Peyer's patch (tissue), 4 donors: ENCODE measurements at regions not wholly inside any gene's neighbourhood (a gene's known extent, or its start where the extent isn't known, plus 50 kb on each side); places are given as distances from the start of the nearest gene placed in this dataset.
A peak's percentile ranks its signal among the peaks of the same experiment; 100 is the strongest.

Experiments
- DNase-seq, 3 donors: peaks; one replicate each; pipeline ENCODE4 v3.0.0-alpha.2; 2017 to 2019
- H3K27ac ChIP-seq, 4 donors: fragments of 200-600 bp; sonication (generic); one replicate each; pipeline ENCODE4 v1.5.1; 2016 to 2019
- H3K27me3 ChIP-seq, 2 donors: fragments of 200-600 bp; sonication (generic); one replicate each; pipeline ENCODE4 v1.5.1; 2019
- H3K36me3 ChIP-seq, 3 donors: fragments of 200-600 bp; sonication (generic); one replicate each; pipeline ENCODE4 v1.5.1; 2016 to 2019
- H3K4me1 ChIP-seq, 4 donors: fragments of 200-600 bp; sonication (generic); one replicate each; pipeline ENCODE4 v1.5.1; 2016 to 2019
- H3K4me3 ChIP-seq, 4 donors: fragments of 200-600 bp; sonication (generic); 1 replicate in 3 of 4; 2 replicates in 1 of 4; pipeline ENCODE4 v1.5.1; 2016 to 2019; ENCODE audit warnings: mild to moderate bottlenecking in 1 of 4
- H3K9me3 ChIP-seq, 4 donors: fragments of 200-600 bp; sonication (generic); one replicate each; pipeline ENCODE4 v1.5.1; 2016 to 2019; ENCODE audit warnings: mild to moderate bottlenecking in 1 of 4
- CTCF ChIP-seq, 6 experiments: fragments of 450-650 bp in 4 of 6; fragments of 200-600 bp in 2 of 6; sonication (generic) in 1 of 6; IDR thresholded peaks; one replicate each; pipeline ENCODE4 v1.5.1; 2017 to 2019; ENCODE audit warnings: antibody characterized with exemption in 6 of 6, mild to moderate bottlenecking in 3 of 6, moderate library complexity in 1 of 6
- POLR2A ChIP-seq, 2 donors: fragments of 450-650 bp; IDR thresholded peaks; one replicate each; pipeline ENCODE4 v1.5.1; 2017; ENCODE audit warnings: antibody characterized with exemption in 2 of 2, mild to moderate bottlenecking in 2 of 2, moderate library complexity in 2 of 2

- TF ChIP-seq CTCF (IDR thresholded peaks at IDR 0.05) (no peak), POLR2A (IDR thresholded peaks at IDR 0.05) (no peak)
- no peaks in the 10 kb centered on the region for H3K4me1 ChIP-seq
- H3K27me3 ChIP-seq = no peaks in the 10 kb centered on the region
- H3K4me3 ChIP-seq = no peak overlapping the region
- no peaks in the 10 kb centered on the region for H3K9me3 ChIP-seq
- DNase-seq = no peak
- H3K27ac ChIP-seq = peak overlapping the region in 2 of 4 donors; percentile 25 to 42
- no peaks in the 10 kb centered on the region for H3K36me3 ChIP-seq
Measured at GRCh38 chr21:39124681-39125251, 58.5 kb downstream of the PSMG1 start.

- Histone ChIP-seq H3K4me1 (no peaks in the 10 kb centered on the region), H3K4me3 (no peak overlapping the region), H3K27me3 (no peaks in the 10 kb centered on the region), H3K9me3 (no peaks in the 10 kb centered on the region), H3K36me3 (no peaks in the 10 kb centered on the region), H3K27ac (no peak overlapping the region)
- TF ChIP-seq CTCF (IDR thresholded peaks at IDR 0.05) (no peak), POLR2A (IDR thresholded peaks at IDR 0.05) (no peak)
- no peak for DNase-seq
Measured at GRCh38 chr21:39123375-39123774, 59.9 kb downstream of the PSMG1 start.

- no peaks in the 10 kb centered on the region for H3K36me3 ChIP-seq
- H3K4me1 ChIP-seq = no peaks in the 10 kb centered on the region
- no peak for DNase-seq
- H3K27me3 ChIP-seq = no peaks in the 10 kb centered on the region
- TF ChIP-seq POLR2A (IDR thresholded peaks at IDR 0.05) = no peak
- no peak for TF ChIP-seq CTCF (IDR thresholded peaks at IDR 0.05)
- no peak overlapping the region for H3K27ac ChIP-seq
- no peak overlapping the region for H3K4me3 ChIP-seq
- no peaks in the 10 kb centered on the region for H3K9me3 ChIP-seq
Measured at GRCh38 chr21:39121600-39122355, 61.5 kb downstream of the PSMG1 start.

GRCh38 chr21:39120876-39121599 is 62.2 kb downstream of the PSMG1 start:
- no peak for TF ChIP-seq CTCF (IDR thresholded peaks at IDR 0.05)
- TF ChIP-seq POLR2A (IDR thresholded peaks at IDR 0.05) = no peak
- no peaks in the 10 kb centered on the region for H3K9me3 ChIP-seq
- no peaks in the 10 kb centered on the region for H3K27me3 ChIP-seq
- no peaks in the 10 kb centered on the region for H3K4me1 ChIP-seq
- no peak for DNase-seq
- H3K36me3 ChIP-seq = no peaks in the 10 kb centered on the region
- H3K4me3 ChIP-seq = no peak overlapping the region
- no peak overlapping the region for H3K27ac ChIP-seq

GRCh38 chr21:39119891-39120290 is 63.4 kb downstream of the PSMG1 start:
- DNase-seq = no peak
- Histone ChIP-seq H3K27ac (no peak overlapping the region), H3K4me1 (no peaks in the 10 kb centered on the region), H3K4me3 (no peak overlapping the region), H3K27me3 (no peaks in the 10 kb centered on the region), H3K9me3 (no peaks in the 10 kb centered on the region), H3K36me3 (no peaks in the 10 kb centered on the region)
- TF ChIP-seq CTCF (IDR thresholded peaks at IDR 0.05) (no peak), POLR2A (IDR thresholded peaks at IDR 0.05) (no peak)
